ENCODE measurements at regions not wholly inside any gene's neighbourhood (a gene's known extent, or its start where the extent isn't known, plus 50 kb on each side); places are given as distances from the start of the nearest gene placed in this dataset.
"Not testable (repeated sequence)": the region's sequence is repeated elsewhere in the genome, so short reads cannot be mapped to it uniquely, and the experiment has no call there.

- ATAC-seq (no peak), DNase-seq (no peak)
- Histone ChIP-seq H3K27ac (no peak overlapping the region), H3K4me3 (no peak overlapping the region), H3K36me3 (no peaks in the 10 kb centered on the region), H3K9me3 (no peaks in the 10 kb centered on the region), H3K4me1 (no peaks in the 10 kb centered on the region), H3K27me3 (ENCODE audit: low read depth) (no peaks in the 10 kb centered on the region)
- intact Hi-C loops (cut with DNase I): no loop called here
- no peak for TF ChIP-seq CTCF (IDR thresholded peaks at IDR 0.05)
Observed at GRCh38 chr19:31483226-31483857, 134.1 kb upstream of the TSHZ3 start.

GRCh38 chr19:31484858-31485410 lies 135.7 kb upstream of the TSHZ3 start:
- H3K27me3 ChIP-seq (ENCODE audit: low read depth); H3K36me3 ChIP-seq; H3K9me3 ChIP-seq; H3K27ac ChIP-seq; intact Hi-C loops (cut with DNase I); H3K4me1 ChIP-seq; ATAC-seq; H3K4me3 ChIP-seq; DNase-seq: not testable (repeated sequence)

- no peak for ATAC-seq
Observed at GRCh38 chr19:31485472-31485871, 136.2 kb upstream of the TSHZ3 start.

GRCh38 chr19:31491242-31491641 lies 142.0 kb upstream of the TSHZ3 start:
- H3K27me3 ChIP-seq (ENCODE audit: low read depth): no peaks in the 10 kb centered on the region
- intact Hi-C loops (cut with DNase I): no loop called here
- ATAC-seq (no peak), DNase-seq (no peak)
- no peak for TF ChIP-seq CTCF (IDR thresholded peaks at IDR 0.05)
- no peaks in the 10 kb centered on the region for H3K4me1 ChIP-seq
- H3K36me3 ChIP-seq: no peaks in the 10 kb centered on the region
- no peak overlapping the region for H3K4me3 ChIP-seq
- H3K9me3 ChIP-seq: no peaks in the 10 kb centered on the region
- H3K27ac ChIP-seq: no peak overlapping the region

More at GRCh38 chr19:31485472-31485871, 136.2 kb upstream of the TSHZ3 start:
- Histone ChIP-seq H3K36me3 (no peaks in the 10 kb centered on the region), H3K9me3 (no peaks in the 10 kb centered on the region), H3K4me3 (no peak overlapping the region), H3K4me1 (no peaks in the 10 kb centered on the region), H3K27ac (no peak overlapping the region), H3K27me3 (ENCODE audit: low read depth) (no peaks in the 10 kb centered on the region)
- TF ChIP-seq CTCF (IDR thresholded peaks at IDR 0.05): no peak
- intact Hi-C loops (cut with DNase I): no loop called here
- DNase-seq: no peak

- intact Hi-C loops (cut with DNase I): no loop called here
- H3K9me3 ChIP-seq: no peaks in the 10 kb centered on the region
- no peaks in the 10 kb centered on the region for H3K27me3 ChIP-seq (ENCODE audit: low read depth)
- no peak overlapping the region for H3K4me3 ChIP-seq
- no peak overlapping the region for H3K27ac ChIP-seq
- no peak for TF ChIP-seq CTCF (IDR thresholded peaks at IDR 0.05)
- no peaks in the 10 kb centered on the region for H3K36me3 ChIP-seq
- H3K4me1 ChIP-seq: no peaks in the 10 kb centered on the region
- DNase-seq: no peak
- ATAC-seq: no peak
Observed at GRCh38 chr19:31492050-31492449, 142.8 kb upstream of the TSHZ3 start.

- ATAC-seq (no peak), DNase-seq (no peak)
- no peak for TF ChIP-seq CTCF (IDR thresholded peaks at IDR 0.05)
- no peaks in the 10 kb centered on the region for H3K4me1 ChIP-seq
- H3K9me3 ChIP-seq: no peaks in the 10 kb centered on the region
- intact Hi-C loops (cut with DNase I): no loop called here
- H3K27me3 ChIP-seq (ENCODE audit: low read depth): no peaks in the 10 kb centered on the region
- H3K36me3 ChIP-seq: no peaks in the 10 kb centered on the region
- H3K27ac ChIP-seq: no peak overlapping the region
- no peak overlapping the region for H3K4me3 ChIP-seq
Observed at GRCh38 chr19:31496076-31496475, 146.8 kb upstream of the TSHZ3 start.

Data from lower lobe of right lung (tissue), 2 donors.